Activated naive CD4-positive, alpha-beta T cell treated with anti-CD3 and anti-CD28 coated beads for 36 hours (primary cell): ENCODE measurements at regions not wholly inside any gene's neighbourhood (a gene's known extent, or its start where the extent isn't known, plus 50 kb on each side); places are given as distances from the start of the nearest gene placed in this dataset.

ENCODE experiments used
- CTCF ChIA-PET: fragments of 350-600 bp; sonication (Branson Sonifier 250); formaldehyde crosslinking; loops from one replicate; lab custom pipeline; 2021; ENCODE audit warnings: antibody characterized with exemption; lab: Charles Lee
- DNase-seq: peaks from one replicate; pipeline ENCODE4 v3.0.0-alpha.2; 2020
- H3K27ac Mint-ChIP-seq: one replicate; pipeline ENCODE4 v1.8.0; 2021; ENCODE audit warnings: mild to moderate bottlenecking, mixed read lengths
- H3K27me3 Mint-ChIP-seq: one replicate; pipeline ENCODE4 v1.8.0; 2021; ENCODE audit warnings: low read depth, mixed read lengths
- H3K36me3 Mint-ChIP-seq: one replicate; pipeline ENCODE4 v1.8.0; 2021; ENCODE audit warnings: low read depth, mixed read lengths
- H3K4me1 Mint-ChIP-seq: one replicate; pipeline ENCODE4 v1.8.0; 2021; ENCODE audit warnings: low read depth, mixed read lengths
- H3K4me3 Mint-ChIP-seq: one replicate; pipeline ENCODE4 v1.8.0; 2021; ENCODE audit warnings: mild to moderate bottlenecking, moderate library complexity, mixed read lengths
- H3K9me3 Mint-ChIP-seq: one replicate; pipeline ENCODE4 v1.8.0; 2021; ENCODE audit warnings: mixed read lengths
- intact Hi-C: fragments of 100-400 bp; cut with micrococcal nuclease; formaldehyde crosslinking; loops from one replicate; pipeline ENCODE4 v1.15.1; 2023

- Mint-ChIP-seq H3K4me1 (no peaks in the 10 kb centered on the region), H3K36me3 (no peaks in the 10 kb centered on the region)
Observed at GRCh38 chr1:238672262-238672661, 714.1 kb upstream of the CHRM3 start.

GRCh38 chr1:238664139-238664538, 722.2 kb upstream of the CHRM3 start:
- no peaks in the 10 kb centered on the region for H3K27me3 Mint-ChIP-seq
- intact Hi-C loops = no loop called here

More at GRCh38 chr1:238672262-238672661, 714.1 kb upstream of the CHRM3 start:
- Mint-ChIP-seq H3K9me3 (peaks cover 2% of the 10 kb centered on the region), H3K27me3 (no peaks in the 10 kb centered on the region), H3K27ac (no peak overlapping the region), H3K4me3 (no peak overlapping the region)
- intact Hi-C loops = no loop called here
- CTCF ChIA-PET = no interaction called here
- no peak for DNase-seq

GRCh38 chr1:238660849-238661248, 725.5 kb upstream of the CHRM3 start:
- intact Hi-C loops = no loop called here
- H3K27me3 Mint-ChIP-seq = no peaks in the 10 kb centered on the region
- DNase-seq = no peak
- no peak overlapping the region for H3K27ac Mint-ChIP-seq
- H3K9me3 Mint-ChIP-seq = peaks cover 2% of the 10 kb centered on the region
- CTCF ChIA-PET = no interaction called here
- no peaks in the 10 kb centered on the region for H3K4me1 Mint-ChIP-seq
- H3K36me3 Mint-ChIP-seq = no peaks in the 10 kb centered on the region
- H3K4me3 Mint-ChIP-seq = no peak overlapping the region

More at GRCh38 chr1:238664139-238664538, 722.2 kb upstream of the CHRM3 start:
- Mint-ChIP-seq H3K4me1 (no peaks in the 10 kb centered on the region), H3K4me3 (no peak overlapping the region), H3K36me3 (no peaks in the 10 kb centered on the region), H3K27ac (no peak overlapping the region), H3K9me3 (peaks cover 4% of the 10 kb centered on the region)
- DNase-seq = no peak
- CTCF ChIA-PET = interaction anchor here (0.7 kb wide), 1 partner anchor 753 kb away, joined by 4 read pairs; no protein-coding TSS in a partner anchor

- H3K27me3 Mint-ChIP-seq = no peaks in the 10 kb centered on the region
- peaks cover 6% of the 10 kb centered on the region for H3K9me3 Mint-ChIP-seq
- H3K36me3 Mint-ChIP-seq = no peaks in the 10 kb centered on the region
- no peak overlapping the region for H3K27ac Mint-ChIP-seq
- no peak overlapping the region for H3K4me3 Mint-ChIP-seq
- CTCF ChIA-PET = no interaction called here
- DNase-seq = no peak
- H3K4me1 Mint-ChIP-seq = no peaks in the 10 kb centered on the region
- intact Hi-C loops = no loop called here
Observed at GRCh38 chr1:238658763-238659162, 727.6 kb upstream of the CHRM3 start.

- no peak overlapping the region for H3K27ac Mint-ChIP-seq
- intact Hi-C loops = no loop called here
- no peak for DNase-seq
- no peaks in the 10 kb centered on the region for H3K36me3 Mint-ChIP-seq
- no peaks in the 10 kb centered on the region for H3K4me1 Mint-ChIP-seq
- H3K4me3 Mint-ChIP-seq = no peak overlapping the region
- CTCF ChIA-PET = no interaction called here
- peaks cover 4% of the 10 kb centered on the region for H3K9me3 Mint-ChIP-seq
- H3K27me3 Mint-ChIP-seq = no peaks in the 10 kb centered on the region
Observed at GRCh38 chr1:238653693-238654321, 732.6 kb upstream of the CHRM3 start.

- Mint-ChIP-seq H3K36me3 (no peaks in the 10 kb centered on the region), H3K9me3 (peaks cover 4% of the 10 kb centered on the region), H3K27me3 (no peaks in the 10 kb centered on the region), H3K27ac (no peak overlapping the region), H3K4me1 (no peaks in the 10 kb centered on the region), H3K4me3 (no peak overlapping the region)
- DNase-seq = no peak
- intact Hi-C loops = no loop called here
- CTCF ChIA-PET = no interaction called here
Observed at GRCh38 chr1:238652346-238652968, 733.9 kb upstream of the CHRM3 start.

GRCh38 chr1:238649200-238649599, 737.2 kb upstream of the CHRM3 start:
- H3K4me1 Mint-ChIP-seq = no peaks in the 10 kb centered on the region
- CTCF ChIA-PET = no interaction called here
- H3K27me3 Mint-ChIP-seq = no peaks in the 10 kb centered on the region
- intact Hi-C loops = no loop called here
- peaks cover 5% of the 10 kb centered on the region for H3K9me3 Mint-ChIP-seq
- no peak for DNase-seq
- no peak overlapping the region for H3K27ac Mint-ChIP-seq
- H3K36me3 Mint-ChIP-seq = no peaks in the 10 kb centered on the region
- no peak overlapping the region for H3K4me3 Mint-ChIP-seq

GRCh38 chr1:238648751-238649150, 737.6 kb upstream of the CHRM3 start:
- no peak overlapping the region for H3K27ac Mint-ChIP-seq
- H3K27me3 Mint-ChIP-seq = no peaks in the 10 kb centered on the region
- CTCF ChIA-PET = no interaction called here
- H3K4me1 Mint-ChIP-seq = no peaks in the 10 kb centered on the region
- no peak for DNase-seq
- H3K4me3 Mint-ChIP-seq = no peak overlapping the region
- peaks cover 2% of the 10 kb centered on the region for H3K9me3 Mint-ChIP-seq
- intact Hi-C loops = no loop called here
- H3K36me3 Mint-ChIP-seq = no peaks in the 10 kb centered on the region

- intact Hi-C loops = no loop called here
- H3K9me3 Mint-ChIP-seq = peaks cover 1% of the 10 kb centered on the region
- CTCF ChIA-PET = no interaction called here
- no peaks in the 10 kb centered on the region for H3K27me3 Mint-ChIP-seq
- no peaks in the 10 kb centered on the region for H3K4me1 Mint-ChIP-seq
- no peak for DNase-seq
- no peak overlapping the region for H3K4me3 Mint-ChIP-seq
- no peaks in the 10 kb centered on the region for H3K36me3 Mint-ChIP-seq
- no peak overlapping the region for H3K27ac Mint-ChIP-seq
Observed at GRCh38 chr1:238648296-238648695, 738.1 kb upstream of the CHRM3 start.

- H3K4me3 Mint-ChIP-seq = no peak overlapping the region
- H3K27me3 Mint-ChIP-seq = no peaks in the 10 kb centered on the region
- intact Hi-C loops = no loop called here
- no peaks in the 10 kb centered on the region for H3K36me3 Mint-ChIP-seq
- CTCF ChIA-PET = no interaction called here
- no peaks in the 10 kb centered on the region for H3K4me1 Mint-ChIP-seq
- H3K27ac Mint-ChIP-seq = no peak overlapping the region
- peaks cover 1% of the 10 kb centered on the region for H3K9me3 Mint-ChIP-seq
- DNase-seq = no peak
Observed at GRCh38 chr1:238647877-238648276, 738.5 kb upstream of the CHRM3 start.

GRCh38 chr1:238642231-238642630, 744.1 kb upstream of the CHRM3 start:
- Mint-ChIP-seq H3K36me3 (no peaks in the 10 kb centered on the region), H3K27ac (no peak overlapping the region), H3K4me3 (no peak overlapping the region), H3K9me3 (peaks cover 1% of the 10 kb centered on the region), H3K27me3 (no peaks in the 10 kb centered on the region), H3K4me1 (no peaks in the 10 kb centered on the region)
- intact Hi-C loops = no loop called here
- no peak for DNase-seq
- CTCF ChIA-PET = interaction anchor here (0.7 kb wide), 1 partner anchor 38 kb away, joined by 5 read pairs; no protein-coding TSS in a partner anchor

- no peak overlapping the region for H3K27ac Mint-ChIP-seq
- CTCF ChIA-PET = no interaction called here
- H3K27me3 Mint-ChIP-seq = no peaks in the 10 kb centered on the region
- intact Hi-C loops = no loop called here
- H3K4me1 Mint-ChIP-seq = no peaks in the 10 kb centered on the region
- DNase-seq = no peak
- H3K36me3 Mint-ChIP-seq = no peaks in the 10 kb centered on the region
- H3K9me3 Mint-ChIP-seq = peaks cover 1% of the 10 kb centered on the region
- H3K4me3 Mint-ChIP-seq = no peak overlapping the region
Observed at GRCh38 chr1:238639861-238640260, 746.5 kb upstream of the CHRM3 start.

- CTCF ChIA-PET = no interaction called here
- no peaks in the 10 kb centered on the region for H3K36me3 Mint-ChIP-seq
- no peaks in the 10 kb centered on the region for H3K27me3 Mint-ChIP-seq
- intact Hi-C loops = no loop called here
- DNase-seq = no peak
- H3K4me1 Mint-ChIP-seq = no peaks in the 10 kb centered on the region
- H3K4me3 Mint-ChIP-seq = no peak overlapping the region
- H3K27ac Mint-ChIP-seq = no peak overlapping the region
- peaks cover 4% of the 10 kb centered on the region for H3K9me3 Mint-ChIP-seq
Observed at GRCh38 chr1:238628110-238628509, 737.4 kb upstream of the ZP4 start.
